Cardiac muscle cell (in vitro differentiated cells and primary cell): ENCODE measurements at regions not wholly inside any gene's neighbourhood (a gene's known extent, or its start where the extent isn't known, plus 50 kb on each side); places are given as distances from the start of the nearest gene placed in this dataset.

Source experiments
- DNase-seq, 2 donors: peaks; one replicate each; pipeline versions ENCODE4 v3.0.0 to v3.0.0-alpha.2; 2010 to 2017; ENCODE audit warnings: low read depth in 1 of 2, low spot score in 1 of 2
- H3K27ac ChIP-seq: fragments of 200-600 bp; sonication (generic); 2 replicates; pipeline ENCODE4 v1.5.1; 2016
- H3K27me3 ChIP-seq: fragments of 200-600 bp; sonication (generic); 2 replicates; pipeline ENCODE4 v1.6.0; 2016; ENCODE audit warnings: control low read depth
- H3K36me3 ChIP-seq: fragments of 200-600 bp; sonication (generic); 2 replicates; pipeline ENCODE4 v1.5.1; 2016; ENCODE audit warnings: control low read depth
- H3K4me1 ChIP-seq: fragments of 200-600 bp; sonication (generic); 2 replicates; pipeline ENCODE4 v1.8.1; 2017; ENCODE audit warnings: low read depth, mild to moderate bottlenecking, mixed run types
- H3K4me3 ChIP-seq: fragments of 200-600 bp; sonication (generic); 2 replicates; pipeline ENCODE4 v1.5.1; 2016; ENCODE audit warnings: mild to moderate bottlenecking
- H3K9me3 ChIP-seq: fragments of 200-600 bp; sonication (generic); 2 replicates; pipeline ENCODE4 v1.5.1; 2017; ENCODE audit warnings: low read depth, mild to moderate bottlenecking, control low read depth
- TF ChIP-seq, protein P1 (sequence below): IDR thresholded peaks from 2 replicates; pipeline ENCODE4 v1.5.1; 2012; ENCODE audit warnings: low read depth, mild to moderate bottlenecking, low read length

DNA sequence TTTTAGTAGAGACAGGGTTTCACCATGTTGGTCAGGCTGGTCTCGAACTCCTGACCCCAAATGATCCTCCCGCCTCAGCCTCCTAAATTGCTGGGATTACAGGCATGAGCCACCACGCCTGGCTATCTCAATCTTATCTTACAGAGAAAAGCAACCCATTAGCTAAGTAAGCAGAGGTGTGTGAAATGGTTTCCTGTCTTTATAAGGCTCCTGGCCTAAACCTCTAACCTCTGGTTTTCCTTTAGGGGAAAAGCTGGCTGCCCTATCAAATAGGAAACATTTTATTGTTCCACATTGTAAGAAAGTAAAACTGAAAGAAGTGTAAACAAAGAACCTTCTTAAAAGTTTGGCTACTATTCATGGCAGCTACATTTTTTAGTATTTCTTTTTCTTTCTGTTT, 78.3 kb upstream of the MORC3 start:
- no peaks in the 10 kb centered on the region for H3K27me3 ChIP-seq
- no peak overlapping the region for H3K4me3 ChIP-seq
- DNase-seq = no peak
- no peak overlapping the region for H3K27ac ChIP-seq
- H3K9me3 ChIP-seq = no peaks in the 10 kb centered on the region
- no peaks in the 10 kb centered on the region for H3K4me1 ChIP-seq
- no peaks in the 10 kb centered on the region for H3K36me3 ChIP-seq
- TF ChIP-seq, protein P1, sequence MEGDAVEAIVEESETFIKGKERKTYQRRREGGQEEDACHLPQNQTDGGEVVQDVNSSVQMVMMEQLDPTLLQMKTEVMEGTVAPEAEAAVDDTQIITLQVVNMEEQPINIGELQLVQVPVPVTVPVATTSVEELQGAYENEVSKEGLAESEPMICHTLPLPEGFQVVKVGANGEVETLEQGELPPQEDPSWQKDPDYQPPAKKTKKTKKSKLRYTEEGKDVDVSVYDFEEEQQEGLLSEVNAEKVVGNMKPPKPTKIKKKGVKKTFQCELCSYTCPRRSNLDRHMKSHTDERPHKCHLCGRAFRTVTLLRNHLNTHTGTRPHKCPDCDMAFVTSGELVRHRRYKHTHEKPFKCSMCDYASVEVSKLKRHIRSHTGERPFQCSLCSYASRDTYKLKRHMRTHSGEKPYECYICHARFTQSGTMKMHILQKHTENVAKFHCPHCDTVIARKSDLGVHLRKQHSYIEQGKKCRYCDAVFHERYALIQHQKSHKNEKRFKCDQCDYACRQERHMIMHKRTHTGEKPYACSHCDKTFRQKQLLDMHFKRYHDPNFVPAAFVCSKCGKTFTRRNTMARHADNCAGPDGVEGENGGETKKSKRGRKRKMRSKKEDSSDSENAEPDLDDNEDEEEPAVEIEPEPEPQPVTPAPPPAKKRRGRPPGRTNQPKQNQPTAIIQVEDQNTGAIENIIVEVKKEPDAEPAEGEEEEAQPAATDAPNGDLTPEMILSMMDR = no peak

DNA sequence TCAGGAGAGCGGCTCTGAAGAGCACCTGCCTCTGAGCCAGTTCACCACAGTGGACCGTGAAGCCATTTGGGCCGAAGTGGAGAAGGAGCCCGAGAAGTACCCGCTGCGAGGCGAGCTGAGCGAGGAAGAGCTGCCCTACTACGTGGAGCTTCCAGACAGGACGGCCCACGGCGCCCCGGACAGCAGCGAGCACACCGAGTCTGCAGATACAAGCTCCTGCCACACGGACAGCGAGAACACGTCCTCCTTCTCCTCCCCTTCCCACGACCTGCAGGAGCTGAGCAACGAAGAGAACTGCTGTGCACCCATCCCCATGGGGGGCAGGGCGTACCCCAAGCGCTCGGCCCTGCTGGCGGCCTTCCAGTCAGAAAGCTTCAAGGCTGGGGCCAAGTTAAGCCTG, 74.9 kb upstream of the MORC3 start:
- H3K4me3 ChIP-seq = no peak overlapping the region

DNA sequence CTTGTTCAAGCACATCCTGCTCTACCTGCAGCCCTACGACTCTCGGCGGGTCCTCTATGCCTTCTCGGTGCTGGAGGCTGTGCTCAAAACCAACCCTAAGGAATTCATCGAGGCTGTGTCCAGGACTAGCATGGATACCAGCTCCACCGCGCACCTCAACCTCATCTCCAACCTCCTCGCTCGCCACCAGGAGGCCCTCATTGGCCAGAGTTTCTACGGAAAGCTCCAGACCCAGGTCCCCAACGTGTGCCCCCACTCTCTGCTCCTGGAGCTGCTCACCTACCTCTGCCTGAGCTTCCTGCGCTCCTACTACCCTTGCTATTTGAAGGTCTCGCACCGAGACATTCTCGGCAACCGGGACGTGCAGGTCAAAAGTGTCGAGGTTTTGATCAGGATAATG, 74.3 kb upstream of the MORC3 start:
- Histone ChIP-seq H3K9me3 (no peaks in the 10 kb centered on the region), H3K27me3 (no peaks in the 10 kb centered on the region), H3K36me3 (no peaks in the 10 kb centered on the region), H3K4me1 (no peaks in the 10 kb centered on the region), H3K4me3 (no peak overlapping the region), H3K27ac (no peak overlapping the region)
- TF ChIP-seq, protein P1 = no peak
- no peak for DNase-seq

More for the DNA sequence above, 74.9 kb upstream of the MORC3 start:
- Histone ChIP-seq H3K9me3 (no peaks in the 10 kb centered on the region), H3K27me3 (no peaks in the 10 kb centered on the region), H3K36me3 (no peaks in the 10 kb centered on the region), H3K4me1 (no peaks in the 10 kb centered on the region), H3K27ac (no peak overlapping the region)
- TF ChIP-seq, protein P1 = no peak
- DNase-seq = no peak

DNA sequence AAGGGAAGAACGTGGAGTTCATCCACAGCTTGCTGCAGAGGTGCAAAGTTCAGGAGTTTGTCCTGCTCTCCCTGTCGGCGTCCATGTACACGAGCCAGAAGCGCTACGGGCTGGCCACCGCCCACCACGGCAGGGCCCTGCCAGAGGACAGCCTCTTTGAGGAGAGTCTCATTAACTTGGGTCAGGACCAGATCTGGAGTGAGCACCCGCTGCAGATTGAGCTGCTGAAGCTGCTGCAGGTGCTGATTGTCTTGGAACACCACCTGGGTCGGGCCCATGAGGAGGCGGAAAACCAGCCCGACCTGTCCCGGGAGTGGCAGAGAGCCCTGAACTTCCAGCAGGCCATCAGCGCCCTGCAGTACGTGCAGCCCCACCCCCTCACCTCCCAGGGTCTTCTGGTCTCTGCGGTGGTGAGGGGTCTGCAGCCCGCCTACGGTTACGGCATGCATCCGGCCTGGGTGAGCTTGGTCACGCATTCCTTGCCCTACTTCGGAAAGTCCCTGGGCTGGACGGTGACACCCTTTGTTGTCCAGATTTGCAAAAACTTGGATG, 73.8 kb upstream of the MORC3 start:
- H3K27ac ChIP-seq = no peak overlapping the region
- DNase-seq = no peak
- TF ChIP-seq, protein P1 = no peak
- no peaks in the 10 kb centered on the region for H3K9me3 ChIP-seq
- no peaks in the 10 kb centered on the region for H3K4me1 ChIP-seq
- no peak overlapping the region for H3K4me3 ChIP-seq
- H3K36me3 ChIP-seq = no peaks in the 10 kb centered on the region
- H3K27me3 ChIP-seq = no peaks in the 10 kb centered on the region

DNA sequence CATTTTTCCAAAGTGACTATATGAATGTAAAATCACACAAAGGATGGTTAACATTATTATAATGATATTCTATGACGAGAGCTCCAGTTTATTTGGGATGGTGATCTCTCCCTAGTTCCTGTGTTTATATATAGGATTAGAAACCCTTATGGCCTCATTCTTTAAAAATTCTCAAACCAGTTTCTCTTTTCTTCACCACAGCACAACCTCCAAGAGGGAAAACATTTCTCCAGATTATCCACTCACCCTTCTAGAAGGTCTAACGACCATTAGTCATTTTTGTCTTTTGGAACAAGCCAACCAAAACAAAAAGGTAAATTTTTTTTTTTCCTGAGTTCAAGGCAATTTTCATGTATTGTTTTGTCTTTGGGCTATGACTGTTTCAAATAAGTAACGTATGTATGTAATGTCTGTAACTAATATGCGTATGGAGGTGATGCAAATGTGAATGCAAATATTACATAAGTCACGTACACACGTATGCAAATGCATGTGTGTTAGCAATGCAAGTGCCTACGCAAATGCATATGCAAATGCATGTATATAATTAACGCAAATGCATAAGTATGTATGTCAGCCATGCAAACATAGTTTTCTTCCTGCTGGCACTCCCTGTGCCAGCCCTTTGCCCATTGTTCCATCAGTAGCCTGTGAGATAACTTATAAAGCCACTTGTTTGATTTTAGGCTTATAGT, 72.5 kb upstream of the MORC3 start:
- no peak overlapping the region for H3K27ac ChIP-seq
- no peak overlapping the region for H3K4me3 ChIP-seq
- H3K36me3 ChIP-seq = no peaks in the 10 kb centered on the region
- DNase-seq = no peak
- TF ChIP-seq, protein P1 = no peak
- H3K4me1 ChIP-seq = no peaks in the 10 kb centered on the region
- no peaks in the 10 kb centered on the region for H3K9me3 ChIP-seq
- no peaks in the 10 kb centered on the region for H3K27me3 ChIP-seq
